ENCODE measurements at regions not wholly inside any gene's neighbourhood (a gene's known extent, or its start where the extent isn't known, plus 50 kb on each side); places are given as distances from the start of the nearest gene placed in this dataset.

- TF ChIP-seq CTCF (IDR thresholded peaks at IDR 0.05): no peak
- TF ChIP-seq POLR2A (IDR thresholded peaks at IDR 0.05): no peak
These were observed 170.4 kb downstream of the PCDH18 start for GRCh38 chr4:137361756-137362470.
